ENCODE measurements at regions not wholly inside any gene's neighbourhood (a gene's known extent, or its start where the extent isn't known, plus 50 kb on each side); places are given as distances from the start of the nearest gene placed in this dataset.

DNA sequence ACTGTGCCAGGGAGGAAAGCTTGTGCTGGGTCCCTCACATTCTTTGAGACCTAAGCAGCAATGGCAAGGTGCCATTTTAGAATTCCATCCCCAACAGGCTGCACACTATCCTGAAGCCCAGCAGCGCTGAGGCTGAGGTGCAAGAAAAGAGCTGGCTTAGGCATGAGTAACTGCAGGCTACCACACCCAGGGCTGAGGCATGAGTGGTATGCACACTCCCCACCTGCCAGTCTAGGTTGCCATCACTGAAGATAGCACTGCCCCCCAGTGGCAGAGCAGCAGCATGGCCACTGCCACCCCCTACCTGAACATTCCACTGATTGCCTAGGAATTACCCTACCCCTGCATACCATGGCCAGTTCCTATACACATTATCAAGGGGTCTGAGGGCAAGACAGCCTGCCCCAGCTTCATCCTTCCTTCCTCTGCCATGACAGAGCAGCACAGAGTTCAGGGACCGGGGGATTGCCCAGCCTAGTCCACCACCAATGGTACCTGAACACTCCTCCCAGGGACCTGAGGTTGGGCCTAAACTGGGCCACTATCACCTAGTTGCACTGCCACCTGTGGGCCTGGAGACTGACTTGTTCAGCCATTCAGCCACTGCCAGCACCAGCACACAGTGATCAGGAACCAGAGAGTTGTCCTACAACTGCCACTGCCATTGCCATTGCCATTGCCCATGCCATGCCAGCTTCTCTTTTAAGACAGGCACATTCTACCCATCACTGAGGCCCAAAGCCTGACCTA is 129.8 kb downstream of the SATB1 start:
- H3K4me3 ChIP-seq (ENCODE audit: insufficient read depth, low read length) = no peak overlapping the region
- no peaks in the 10 kb centered on the region for H3K4me1 ChIP-seq (ENCODE audit: insufficient read depth, low read length)
- no peaks in the 10 kb centered on the region for H3K79me2 ChIP-seq (ENCODE audit: insufficient read depth, low read length)
- no peaks in the 10 kb centered on the region for H3K27me3 ChIP-seq (ENCODE audit: insufficient read depth, low read length)
- no peaks in the 10 kb centered on the region for H4K20me1 ChIP-seq (ENCODE audit: insufficient read depth, low read length)
- DNase-seq (ENCODE audit: insufficient read length, low spot score, missing footprints) = peak; percentile 79
- no peak overlapping the region for H3K27ac ChIP-seq (ENCODE audit: low read depth, low read length)
- no peak overlapping the region for H2AFZ ChIP-seq (ENCODE audit: low read length)
- peaks cover 3% of the 10 kb centered on the region for H3K9me3 ChIP-seq (ENCODE audit: low read depth, low read length)
- H3K4me2 ChIP-seq (ENCODE audit: insufficient read depth, low read length) = no peak overlapping the region
- TF ChIP-seq, protein P1, sequence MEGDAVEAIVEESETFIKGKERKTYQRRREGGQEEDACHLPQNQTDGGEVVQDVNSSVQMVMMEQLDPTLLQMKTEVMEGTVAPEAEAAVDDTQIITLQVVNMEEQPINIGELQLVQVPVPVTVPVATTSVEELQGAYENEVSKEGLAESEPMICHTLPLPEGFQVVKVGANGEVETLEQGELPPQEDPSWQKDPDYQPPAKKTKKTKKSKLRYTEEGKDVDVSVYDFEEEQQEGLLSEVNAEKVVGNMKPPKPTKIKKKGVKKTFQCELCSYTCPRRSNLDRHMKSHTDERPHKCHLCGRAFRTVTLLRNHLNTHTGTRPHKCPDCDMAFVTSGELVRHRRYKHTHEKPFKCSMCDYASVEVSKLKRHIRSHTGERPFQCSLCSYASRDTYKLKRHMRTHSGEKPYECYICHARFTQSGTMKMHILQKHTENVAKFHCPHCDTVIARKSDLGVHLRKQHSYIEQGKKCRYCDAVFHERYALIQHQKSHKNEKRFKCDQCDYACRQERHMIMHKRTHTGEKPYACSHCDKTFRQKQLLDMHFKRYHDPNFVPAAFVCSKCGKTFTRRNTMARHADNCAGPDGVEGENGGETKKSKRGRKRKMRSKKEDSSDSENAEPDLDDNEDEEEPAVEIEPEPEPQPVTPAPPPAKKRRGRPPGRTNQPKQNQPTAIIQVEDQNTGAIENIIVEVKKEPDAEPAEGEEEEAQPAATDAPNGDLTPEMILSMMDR (IDR thresholded peaks at IDR 0.05; ENCODE audit: extremely low read depth, low read depth, low read length) = peak; percentile 67
- no peaks in the 10 kb centered on the region for H3K36me3 ChIP-seq (ENCODE audit: insufficient read depth, low read length)

DNA sequence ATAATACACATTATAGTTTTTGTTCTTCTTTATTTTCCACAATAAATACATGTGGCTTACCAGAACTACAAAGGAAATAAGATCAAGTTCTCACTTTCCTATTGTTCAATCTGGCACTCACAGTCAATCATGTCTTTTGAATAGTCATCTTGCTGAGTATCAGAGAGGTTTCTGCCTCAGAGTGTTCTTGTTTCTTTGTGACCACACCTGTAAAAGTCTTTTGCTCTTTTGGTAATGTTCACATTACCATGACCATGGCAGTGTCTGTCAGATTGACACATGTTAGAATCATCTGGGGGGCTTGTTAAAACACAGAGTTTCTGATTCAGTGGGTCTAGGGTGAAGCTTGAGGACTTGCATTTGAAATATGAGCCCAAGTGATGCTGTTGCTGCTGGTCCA is 135.0 kb downstream of the SATB1 start:
- H2AFZ ChIP-seq (ENCODE audit: low read length) = no peak overlapping the region
- H3K79me2 ChIP-seq (ENCODE audit: insufficient read depth, low read length) = no peaks in the 10 kb centered on the region
- H4K20me1 ChIP-seq (ENCODE audit: insufficient read depth, low read length) = no peaks in the 10 kb centered on the region
- no peaks in the 10 kb centered on the region for H3K4me1 ChIP-seq (ENCODE audit: insufficient read depth, low read length)
- H3K4me2 ChIP-seq (ENCODE audit: insufficient read depth, low read length) = no peak overlapping the region
- no peak overlapping the region for H3K27ac ChIP-seq (ENCODE audit: low read depth, low read length)
- no peaks in the 10 kb centered on the region for H3K9me3 ChIP-seq (ENCODE audit: low read depth, low read length)
- TF ChIP-seq, protein P1 (IDR thresholded peaks at IDR 0.05; ENCODE audit: extremely low read depth, low read depth, low read length) = no peak
- no peak for DNase-seq (ENCODE audit: insufficient read length, low spot score, missing footprints)
- H3K36me3 ChIP-seq (ENCODE audit: insufficient read depth, low read length) = no peaks in the 10 kb centered on the region
- no peaks in the 10 kb centered on the region for H3K27me3 ChIP-seq (ENCODE audit: insufficient read depth, low read length)
- H3K4me3 ChIP-seq (ENCODE audit: insufficient read depth, low read length) = no peak overlapping the region

DNA sequence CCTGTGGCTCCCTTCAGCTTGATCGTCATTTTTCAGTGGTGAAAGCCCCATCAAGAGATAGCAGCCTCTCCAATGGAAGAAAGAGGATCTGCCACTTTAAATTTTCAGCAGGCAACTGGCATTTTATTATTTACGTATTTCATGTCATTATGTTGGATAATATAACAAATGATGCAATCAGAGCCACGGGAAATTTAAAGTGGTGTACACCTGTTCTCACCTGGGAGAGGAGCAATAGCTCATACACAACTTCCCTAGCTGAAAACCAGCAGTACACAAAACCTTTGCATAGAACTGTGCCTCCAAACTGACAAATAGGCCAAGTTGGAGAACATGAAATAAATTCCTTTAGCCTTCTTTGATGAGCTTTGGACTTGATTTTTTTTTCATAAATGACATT is 136.9 kb downstream of the SATB1 start:
- Histone ChIP-seq H3K27ac (ENCODE audit: low read depth, low read length) (no peak overlapping the region), H3K36me3 (ENCODE audit: insufficient read depth, low read length) (no peaks in the 10 kb centered on the region), H2AFZ (ENCODE audit: low read length) (no peak overlapping the region), H3K4me2 (ENCODE audit: insufficient read depth, low read length) (no peak overlapping the region), H3K4me3 (ENCODE audit: insufficient read depth, low read length) (no peak overlapping the region), H3K9me3 (ENCODE audit: low read depth, low read length) (no peaks in the 10 kb centered on the region), H4K20me1 (ENCODE audit: insufficient read depth, low read length) (no peaks in the 10 kb centered on the region), H3K79me2 (ENCODE audit: insufficient read depth, low read length) (no peaks in the 10 kb centered on the region), H3K27me3 (ENCODE audit: insufficient read depth, low read length) (no peaks in the 10 kb centered on the region), H3K4me1 (ENCODE audit: insufficient read depth, low read length) (no peaks in the 10 kb centered on the region)
- TF ChIP-seq, protein P1 (IDR thresholded peaks at IDR 0.05; ENCODE audit: extremely low read depth, low read depth, low read length) = no peak
- DNase-seq (ENCODE audit: insufficient read length, low spot score, missing footprints) = no peak

DNA sequence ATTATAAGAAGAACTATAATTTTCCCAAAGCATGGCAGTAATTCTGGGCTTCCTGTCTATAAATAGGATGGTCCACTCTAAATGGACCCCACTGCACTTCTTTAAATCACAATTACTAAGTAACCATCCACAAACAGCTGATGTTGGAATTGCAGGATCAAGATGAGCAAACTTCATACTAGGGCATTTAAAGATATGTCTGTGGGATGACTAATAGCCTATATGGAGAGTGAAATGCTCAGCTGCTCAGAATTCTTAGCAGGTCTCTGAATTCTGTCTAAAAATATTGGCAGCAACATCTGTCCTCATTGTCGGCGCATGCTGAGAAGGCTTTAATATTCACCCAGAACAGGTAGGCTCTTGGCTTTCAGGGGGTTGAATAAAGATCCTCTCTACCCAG is 140.4 kb downstream of the SATB1 start:
- no peaks in the 10 kb centered on the region for H3K79me2 ChIP-seq (ENCODE audit: insufficient read depth, low read length)
- H2AFZ ChIP-seq (ENCODE audit: low read length) = no peak overlapping the region
- TF ChIP-seq, protein P1 (IDR thresholded peaks at IDR 0.05; ENCODE audit: extremely low read depth, low read depth, low read length) = no peak
- H3K4me1 ChIP-seq (ENCODE audit: insufficient read depth, low read length) = no peaks in the 10 kb centered on the region
- no peaks in the 10 kb centered on the region for H3K36me3 ChIP-seq (ENCODE audit: insufficient read depth, low read length)
- peak; percentile 44 for DNase-seq (ENCODE audit: insufficient read length, low spot score, missing footprints)
- H3K27me3 ChIP-seq (ENCODE audit: insufficient read depth, low read length) = no peaks in the 10 kb centered on the region
- no peak overlapping the region for H3K27ac ChIP-seq (ENCODE audit: low read depth, low read length)
- no peaks in the 10 kb centered on the region for H4K20me1 ChIP-seq (ENCODE audit: insufficient read depth, low read length)
- H3K9me3 ChIP-seq (ENCODE audit: low read depth, low read length) = no peaks in the 10 kb centered on the region
- no peak overlapping the region for H3K4me3 ChIP-seq (ENCODE audit: insufficient read depth, low read length)
- H3K4me2 ChIP-seq (ENCODE audit: insufficient read depth, low read length) = no peak overlapping the region
